HG03159 (cell line): ENCODE measurements at regions not wholly inside any gene's neighbourhood (a gene's known extent, or its start where the extent isn't known, plus 50 kb on each side); places are given as distances from the start of the nearest gene placed in this dataset.
"Not testable (repeated sequence)": the region's sequence is repeated elsewhere in the genome, so short reads cannot be mapped to it uniquely, and the experiment has no call there.

Experiments
- ATAC-seq: cut with Tn5 transposase; IDR thresholded peaks from one replicate; pipeline ENCODE4 v1.9.1; 2021; ENCODE audit warnings: mild to moderate bottlenecking, moderate library complexity; ENCODE audit not compliant: unreplicated experiment

DNA sequence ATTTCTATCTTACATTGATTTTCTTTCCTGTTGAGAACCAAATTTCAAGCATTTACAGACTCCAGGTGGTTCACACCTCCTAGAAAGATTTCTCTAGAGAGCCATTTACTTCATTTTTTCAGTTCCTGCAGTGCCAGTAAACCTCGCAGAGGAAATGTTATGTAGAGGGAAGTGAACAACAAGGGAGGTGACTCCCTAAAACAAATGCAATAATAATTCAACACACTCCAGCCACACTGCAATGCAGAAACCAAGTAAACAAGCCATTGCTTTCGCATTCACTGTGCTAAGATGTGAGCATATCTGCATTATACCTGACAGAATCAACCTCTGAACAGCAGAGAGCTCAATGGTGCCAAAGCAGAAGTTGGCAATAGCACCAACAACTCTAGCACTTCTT is 215.1 kb downstream of the RBM26 start:
- peak; percentile 31 for ATAC-seq

DNA sequence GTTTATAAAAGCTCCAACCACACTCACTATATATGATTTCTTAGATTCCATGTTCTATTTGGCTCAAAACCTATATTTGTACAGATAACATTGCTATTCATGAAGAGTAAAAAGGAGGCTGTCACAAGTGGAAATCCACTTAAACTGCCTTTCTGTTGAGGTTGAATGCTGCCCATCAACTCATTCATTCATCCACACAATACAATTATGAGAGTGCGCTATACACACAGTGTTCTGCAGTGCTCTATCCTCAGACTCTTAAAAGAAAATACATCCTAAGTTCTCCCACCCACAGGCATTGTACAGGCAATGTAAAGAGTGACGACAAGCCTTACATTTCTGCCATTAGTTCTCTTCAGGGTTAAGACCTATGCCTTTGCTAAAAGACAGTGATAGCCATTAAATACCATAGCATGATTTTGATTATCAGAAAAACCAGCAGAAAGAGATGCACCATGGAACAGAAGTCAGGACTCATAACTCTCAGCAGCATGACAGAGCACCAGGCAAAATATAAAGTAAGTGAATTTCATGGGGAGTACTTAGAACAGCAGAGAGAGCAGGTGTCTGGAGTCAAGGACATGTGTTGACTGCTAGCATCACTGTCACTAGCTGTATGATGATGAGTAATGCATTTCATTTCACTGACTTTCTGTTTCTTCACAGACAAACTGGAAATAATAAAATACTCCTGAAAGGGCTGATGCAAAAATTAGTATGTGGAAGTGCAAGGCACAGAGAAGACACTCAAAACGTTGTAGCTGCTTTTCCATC is 218.0 kb downstream of the RBM26 start:
- peak; percentile 39 for ATAC-seq

DNA sequence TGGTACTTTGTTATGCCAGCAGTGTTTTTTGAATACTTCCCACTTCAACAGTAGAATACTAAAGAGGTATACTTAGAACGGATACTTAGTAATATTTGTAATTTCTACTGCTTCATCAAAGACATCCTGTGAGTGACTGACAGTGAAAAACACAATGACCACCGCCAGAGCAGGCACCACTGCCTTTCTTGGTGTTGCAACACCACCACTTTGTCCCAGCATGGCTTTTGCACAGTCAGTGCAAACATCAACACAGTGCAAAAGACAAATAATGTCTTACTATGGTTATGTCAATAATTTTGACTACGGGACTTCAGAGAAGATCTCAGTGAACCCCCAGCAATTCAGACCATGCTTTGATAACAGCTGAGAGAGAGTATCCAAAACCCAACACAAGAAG is 220.5 kb downstream of the RBM26 start:
- no peak for ATAC-seq

GRCh38 chr13:79183231-79183630 is 222.8 kb downstream of the RBM26 start:
- no peak for ATAC-seq

DNA sequence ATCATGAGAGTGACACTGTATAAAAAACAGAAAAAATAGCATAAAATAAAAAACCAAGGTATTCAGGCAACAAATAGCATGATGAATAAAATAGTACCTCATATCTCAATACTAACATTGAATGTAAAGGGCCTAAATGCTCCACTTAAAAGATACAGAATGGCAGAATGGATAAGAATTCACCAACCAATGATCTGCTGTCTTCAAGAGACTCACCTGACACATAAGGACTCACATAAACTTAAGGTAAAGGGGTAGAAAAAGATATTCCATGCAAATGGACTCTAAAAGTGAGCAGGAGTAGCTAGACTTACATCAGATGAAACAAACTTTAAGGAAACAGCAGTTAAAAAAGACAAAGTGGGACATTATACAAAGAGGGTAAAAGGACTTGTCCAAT is 232.4 kb downstream of the RBM26 start:
- not testable (repeated sequence) for ATAC-seq

GRCh38 chr13:79172924-79173323 is 233.1 kb downstream of the RBM26 start:
- ATAC-seq, result not testable (repeated sequence)

- no peak for ATAC-seq
Observed at GRCh38 chr13:79171141-79172061, 234.7 kb downstream of the RBM26 start.

GRCh38 chr13:79160818-79161217 is 245.2 kb downstream of the RBM26 start:
- no peak for ATAC-seq

DNA sequence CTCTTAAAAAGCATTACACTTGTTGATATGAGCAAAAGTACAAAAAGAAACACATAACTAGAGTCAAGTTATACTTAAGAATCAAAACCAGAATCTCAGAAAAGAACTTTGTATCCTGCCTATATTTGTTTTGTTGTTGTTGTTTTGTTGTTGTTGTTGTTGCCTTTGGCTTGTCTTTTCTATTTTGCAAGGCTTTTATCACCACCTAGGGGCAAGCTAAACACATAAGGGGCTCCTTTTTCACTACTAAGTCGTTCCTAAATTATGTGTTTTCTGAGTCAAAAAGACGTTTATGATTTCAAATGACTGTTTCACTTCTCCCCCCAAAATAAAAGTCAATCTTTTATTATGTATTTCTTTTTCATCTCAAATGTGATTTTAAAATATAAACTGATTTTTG is 250.2 kb downstream of the RBM26 start:
- ATAC-seq, result no peak

GRCh38 chr13:79149210-79149609 is 256.8 kb downstream of the RBM26 start:
- ATAC-seq, result no peak

- ATAC-seq, result no peak
Observed at GRCh38 chr13:79141082-79141481, 265.0 kb downstream of the RBM26 start.

GRCh38 chr13:79128158-79128557 is 277.9 kb downstream of the RBM26 start:
- ATAC-seq, result no peak

GRCh38 chr13:79126706-79127105 is 279.3 kb downstream of the RBM26 start:
- no peak for ATAC-seq

DNA sequence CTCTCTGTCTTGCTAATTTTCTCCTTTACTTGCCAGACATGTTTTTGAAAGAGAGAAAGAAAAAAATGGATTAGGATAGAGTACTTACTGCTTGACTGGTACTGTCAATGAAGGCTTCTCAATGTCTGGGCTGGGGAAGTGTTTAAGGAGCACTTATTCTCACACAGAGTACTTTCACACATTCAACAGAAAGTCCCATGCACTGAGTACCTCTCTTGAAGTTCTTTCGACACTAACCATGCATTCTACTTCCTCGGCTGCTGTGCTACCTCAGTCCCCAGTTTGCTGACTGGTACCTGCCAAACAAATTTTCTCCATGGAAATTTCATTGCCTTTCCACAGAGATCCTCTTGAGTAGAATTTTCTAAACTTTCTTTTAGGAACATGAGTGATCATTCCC is 281.9 kb downstream of the RBM26 start:
- ATAC-seq, result no peak

DNA sequence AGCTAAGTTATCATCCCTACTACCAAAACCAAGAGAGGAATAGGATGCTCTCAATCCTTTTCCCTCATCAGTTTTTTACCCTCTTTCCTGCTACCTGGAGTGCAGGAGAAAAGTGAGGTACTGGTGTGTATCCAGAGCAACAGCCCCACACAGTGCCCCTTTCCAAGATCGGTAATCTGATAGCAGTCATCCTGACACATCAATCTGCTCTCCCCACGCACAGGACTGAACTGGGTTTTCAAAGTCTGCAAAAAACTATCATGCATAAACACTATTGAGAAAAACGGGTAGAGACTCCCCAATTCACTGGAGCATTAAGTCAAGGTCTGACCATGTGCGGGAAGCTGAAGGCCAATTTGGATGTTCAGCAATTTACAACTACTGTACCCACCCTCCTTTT is 284.8 kb downstream of the RBM26 start:
- ATAC-seq, result no peak

GRCh38 chr13:79119578-79120107 is 286.4 kb downstream of the RBM26 start:
- no peak for ATAC-seq

DNA sequence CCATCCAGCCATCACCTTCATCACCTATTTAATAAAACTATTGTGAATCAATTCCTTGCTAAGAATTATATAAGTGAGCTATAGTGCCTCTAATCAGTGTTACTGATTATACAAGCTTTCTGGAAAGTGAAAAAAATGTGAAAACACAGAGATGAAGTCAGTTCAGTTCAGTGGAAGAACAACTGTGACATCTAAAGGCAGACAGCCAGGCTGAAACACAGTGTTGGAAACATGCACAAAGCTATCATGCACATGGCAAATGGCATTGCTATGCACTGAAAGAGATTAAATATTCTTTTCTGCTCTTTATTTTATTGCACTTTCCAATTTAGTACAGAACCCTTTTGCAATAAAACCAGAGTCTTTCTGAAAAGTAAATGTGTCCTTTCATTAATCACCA is 294.0 kb downstream of the RBM26 start:
- no peak for ATAC-seq

DNA sequence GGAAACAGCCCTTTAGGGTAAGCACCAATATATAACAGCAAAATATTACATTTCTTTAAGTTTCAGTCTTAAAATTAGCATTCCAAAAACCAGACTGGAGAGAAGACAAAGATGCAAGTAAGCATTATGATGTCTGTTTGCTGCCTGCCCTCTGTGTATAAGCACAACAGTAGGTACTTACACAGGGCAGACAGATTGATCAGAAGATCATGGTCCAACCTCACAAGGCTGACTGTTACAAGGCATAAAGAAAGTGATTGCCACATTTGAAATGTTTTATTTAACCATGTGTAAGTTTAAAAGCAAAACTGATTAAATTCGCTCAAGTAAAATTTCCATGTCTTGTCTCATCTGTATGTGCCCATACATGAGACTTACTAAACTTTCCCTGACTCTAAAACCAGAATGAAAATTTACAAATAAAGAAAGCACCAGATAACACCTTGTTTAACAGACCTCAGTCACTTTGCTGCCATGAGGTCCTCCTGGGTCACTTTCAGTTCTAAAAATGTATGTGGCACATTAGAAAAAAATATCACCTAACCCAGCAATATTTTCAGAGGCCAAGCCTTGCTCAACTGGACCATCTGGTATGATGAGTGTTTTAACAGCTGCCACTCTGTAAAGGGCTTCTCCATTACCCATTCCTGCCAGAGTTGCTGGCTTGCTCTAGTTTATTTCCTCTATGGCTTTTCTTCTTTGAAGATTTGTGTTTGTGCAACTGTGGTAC is 297.0 kb downstream of the RBM26 start:
- ATAC-seq, result peak; percentile 61

DNA sequence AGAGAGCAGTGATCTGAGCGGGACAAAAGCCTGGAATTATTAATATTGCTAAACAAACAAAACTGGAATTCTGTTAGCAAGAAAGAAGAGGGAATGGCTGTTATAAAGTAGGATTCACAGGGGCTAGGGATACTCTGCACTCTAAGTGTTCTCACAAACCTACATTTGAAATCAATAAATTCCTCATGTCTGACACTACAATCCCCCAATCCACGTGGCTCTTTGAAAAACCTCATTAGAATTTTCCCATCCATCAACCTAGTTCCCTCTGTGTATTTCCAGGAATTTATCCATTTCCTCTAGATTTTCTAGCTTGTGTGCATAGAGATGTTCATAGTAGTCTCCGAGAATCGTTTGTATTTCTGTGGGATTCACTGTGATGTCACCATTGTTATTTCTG is 307.5 kb downstream of the RBM26 start:
- ATAC-seq, result no peak

- ATAC-seq, result no peak
Observed at GRCh38 chr13:79097201-79097600, 308.9 kb downstream of the RBM26 start.

DNA sequence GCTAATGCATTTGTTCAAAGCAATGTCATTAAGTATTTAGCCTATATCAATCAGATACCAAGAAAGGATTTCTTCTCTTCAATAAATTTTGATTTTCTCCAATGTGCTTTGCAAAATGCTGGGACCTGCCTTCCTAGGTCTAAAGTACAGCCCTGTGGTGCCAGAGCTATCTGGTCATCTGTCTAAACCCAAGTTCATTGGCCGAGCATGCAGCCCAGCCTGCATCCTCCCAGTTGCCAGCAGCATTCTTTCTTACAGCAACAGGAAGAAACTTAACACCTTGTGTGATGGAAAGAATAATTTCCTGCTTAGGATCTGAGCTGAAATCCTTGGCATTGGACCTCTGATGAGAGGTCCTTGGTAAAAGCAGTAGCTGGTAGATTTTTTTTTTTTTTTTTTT is 310.0 kb downstream of the RBM26 start:
- ATAC-seq, result no peak
